ENCODE measurements at regions not wholly inside any gene's neighbourhood (a gene's known extent, or its start where the extent isn't known, plus 50 kb on each side); places are given as distances from the start of the nearest gene placed in this dataset.
"Not testable (repeated sequence)": the region's sequence is repeated elsewhere in the genome, so short reads cannot be mapped to it uniquely, and the experiment has no call there.

DNA sequence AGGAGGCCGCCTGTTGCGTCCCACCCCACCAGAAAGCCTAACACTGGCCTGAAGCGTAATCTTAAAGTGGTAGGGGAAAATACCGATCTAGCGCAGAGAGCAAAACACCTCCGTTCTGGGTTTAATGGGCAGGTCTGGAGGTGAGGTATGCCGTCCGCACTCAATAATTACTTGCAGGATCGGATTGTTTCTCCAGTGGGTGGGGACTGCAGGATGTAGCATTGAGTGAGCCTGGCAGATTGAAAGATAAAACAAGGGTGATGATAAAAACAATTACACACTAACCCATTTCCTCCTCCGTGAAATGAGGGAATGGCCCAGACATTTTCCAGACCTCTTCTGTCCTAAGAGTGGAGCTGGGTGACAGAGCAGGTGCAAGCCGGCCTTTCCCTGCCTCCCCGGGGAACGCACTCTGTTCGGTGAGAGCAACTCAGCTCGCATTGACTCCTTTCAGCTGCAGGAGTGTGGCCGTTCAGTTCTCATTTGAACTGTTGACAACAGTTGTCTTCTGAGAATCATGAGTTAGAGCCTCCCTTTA, 110.2 kb upstream of the DOCK9 start:
- Histone ChIP-seq H3K4me2 (replicated peaks; ENCODE audit: extremely low read depth, low read length, poor library complexity, severe bottlenecking) (peak overlapping the region; percentile 59), H3K4me1 (ENCODE audit: control insufficient read depth in 1 of 2, insufficient read depth in 2 of 2, low read length in 2 of 2) (peaks cover 15 to 19% of the 10 kb centered on the region in 2 donors), H3K27me3 (ENCODE audit: control insufficient read depth in 2 of 2, insufficient read depth in 2 of 2, low read length in 2 of 2) (peaks cover 90 to 94% of the 10 kb centered on the region in 2 donors), H3K27ac (ENCODE audit: low read depth in 1 of 2, low read length in 2 of 2) (no peak overlapping the region), H3K79me2 (ENCODE audit: insufficient read depth, low read length) (no peaks in the 10 kb centered on the region), H2AFZ (ENCODE audit: insufficient read depth, low read depth, low read length, poor library complexity, severe bottlenecking) (peak overlapping the region; percentile 26), H3K9ac (ENCODE audit: insufficient read depth, low read length, poor library complexity, severe bottlenecking) (no peak overlapping the region), H3K36me3 (replicated peaks in 1 of 2; ENCODE audit: control insufficient read depth in 1 of 2, insufficient read depth in 2 of 2, low read length in 2 of 2) (no peaks in the 10 kb centered on the region), H3K4me3 (replicated peaks in 1 of 3; ENCODE audit: low read depth in 2 of 3, low read length in 3 of 3) (peak overlapping the region in 1 of 3 experiments; percentile 57), H3K9me3 (replicated peaks in 1 of 2; ENCODE audit: control insufficient read depth in 1 of 2, insufficient read depth in 1 of 2, low read length in 2 of 2) (peaks cover 0 to 42% of the 10 kb centered on the region in 2 donors), H4K20me1 (ENCODE audit: insufficient read depth, low read length) (peaks cover 5% of the 10 kb centered on the region)
- no peak overlapping the region for H3K27ac Mint-ChIP-seq
- peaks cover 0 to 15% of the 10 kb centered on the region in 2 donors for H3K36me3 Mint-ChIP-seq
- TF ChIP-seq CTCF (IDR thresholded peaks at IDR 0.05) = no peak
- peaks cover 13% of the 10 kb centered on the region for H3K4me1 Mint-ChIP-seq
- peaks cover 79 to 92% (median 90%) of the 10 kb centered on the region in 3 donors for H3K27me3 Mint-ChIP-seq (ENCODE audit: low read depth in 3 of 3)
- 33% methylated on average over 10 of the region's 16 CpGs for WGBS (ENCODE audit: insufficient coverage)
- intact Hi-C loops (cut with micrococcal nuclease) = no loop called here
- DNase-seq = no peak
- H3K9me3 Mint-ChIP-seq = peaks cover 0 to 33% (median 20%) of the 10 kb centered on the region in 7 donors
- H3K4me3 Mint-ChIP-seq = peak overlapping the region; percentile 72 to 86

DNA sequence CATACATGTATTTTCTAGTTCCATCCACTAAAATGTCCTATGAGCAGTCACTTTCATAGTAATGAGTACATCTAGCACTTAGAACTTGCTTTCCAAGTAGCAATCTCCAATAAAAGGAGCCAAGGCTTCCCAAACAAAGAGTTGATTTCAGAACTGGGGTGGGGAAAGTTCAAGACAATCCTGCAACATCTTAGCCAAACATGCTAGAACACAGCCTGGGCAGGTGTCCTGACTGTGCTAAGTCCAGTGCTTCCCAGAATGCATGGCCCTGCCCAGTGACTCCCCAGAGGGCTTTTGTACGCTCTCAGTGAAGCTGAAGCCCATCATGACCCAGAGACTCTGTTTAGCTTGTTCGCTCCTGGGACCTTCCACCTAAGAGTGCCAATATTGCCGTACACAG, 106.7 kb upstream of the UBAC2 start:
- Histone ChIP-seq H3K9me3 (replicated peaks in 1 of 2; ENCODE audit: control insufficient read depth in 1 of 2, insufficient read depth in 1 of 2, low read length in 2 of 2) (peaks cover 0 to 15% of the 10 kb centered on the region in 2 donors), H3K9ac (ENCODE audit: insufficient read depth, low read length, poor library complexity, severe bottlenecking) (no peak overlapping the region), H2AFZ (ENCODE audit: insufficient read depth, low read depth, low read length, poor library complexity, severe bottlenecking) (no peak overlapping the region), H3K27me3 (ENCODE audit: control insufficient read depth in 2 of 2, insufficient read depth in 2 of 2, low read length in 2 of 2) (peaks cover 74 to 95% of the 10 kb centered on the region in 2 donors), H4K20me1 (ENCODE audit: insufficient read depth, low read length) (no peaks in the 10 kb centered on the region), H3K36me3 (replicated peaks in 1 of 2; ENCODE audit: control insufficient read depth in 1 of 2, insufficient read depth in 2 of 2, low read length in 2 of 2) (no peaks in the 10 kb centered on the region), H3K79me2 (ENCODE audit: insufficient read depth, low read length) (no peaks in the 10 kb centered on the region), H3K4me3 (replicated peaks in 1 of 3; ENCODE audit: low read depth in 2 of 3, low read length in 3 of 3) (no peak overlapping the region), H3K4me1 (ENCODE audit: control insufficient read depth in 1 of 2, insufficient read depth in 2 of 2, low read length in 2 of 2) (no peaks in the 10 kb centered on the region), H3K4me2 (replicated peaks; ENCODE audit: extremely low read depth, low read length, poor library complexity, severe bottlenecking) (no peak overlapping the region), H3K27ac (ENCODE audit: low read depth in 1 of 2, low read length in 2 of 2) (no peak overlapping the region)
- Mint-ChIP-seq H3K27me3 (ENCODE audit: low read depth in 3 of 3) (peaks cover 93 to 96% (median 94%) of the 10 kb centered on the region in 3 donors), H3K4me1 (no peaks in the 10 kb centered on the region), H3K27ac (no peak overlapping the region), H3K4me3 (peak overlapping the region in 1 of 2 donors; percentile 68), H3K9me3 (peaks cover 0 to 18% (median 2%) of the 10 kb centered on the region in 7 donors), H3K36me3 (no peaks in the 10 kb centered on the region)
- 100% methylated on average over 1 of the region's 3 CpGs for WGBS (ENCODE audit: insufficient coverage)
- intact Hi-C loops (cut with micrococcal nuclease) = no loop called here
- no peak for DNase-seq
- no peak for TF ChIP-seq CTCF (IDR thresholded peaks at IDR 0.05)

- H3K9me3 ChIP-seq (replicated peaks in 1 of 2; ENCODE audit: control insufficient read depth in 1 of 2, insufficient read depth in 1 of 2, low read length in 2 of 2) = peaks cover 7 to 33% of the 10 kb centered on the region in 2 donors
- H3K36me3 Mint-ChIP-seq; H3K4me1 ChIP-seq (ENCODE audit: control insufficient read depth in 1 of 2, insufficient read depth in 2 of 2, low read length in 2 of 2); H3K36me3 ChIP-seq (replicated peaks in 1 of 2; ENCODE audit: control insufficient read depth in 1 of 2, insufficient read depth in 2 of 2, low read length in 2 of 2); H3K9ac ChIP-seq (ENCODE audit: insufficient read depth, low read length, poor library complexity, severe bottlenecking); H3K27ac Mint-ChIP-seq; H2AFZ ChIP-seq (ENCODE audit: insufficient read depth, low read depth, low read length, poor library complexity, severe bottlenecking); H3K79me2 ChIP-seq (ENCODE audit: insufficient read depth, low read length); H4K20me1 ChIP-seq (ENCODE audit: insufficient read depth, low read length); H3K4me3 ChIP-seq (replicated peaks in 1 of 3; ENCODE audit: low read depth in 2 of 3, low read length in 3 of 3); H3K4me1 Mint-ChIP-seq; intact Hi-C loops (cut with micrococcal nuclease); H3K27ac ChIP-seq (ENCODE audit: low read depth in 1 of 2, low read length in 2 of 2); H3K4me2 ChIP-seq (replicated peaks; ENCODE audit: extremely low read depth, low read length, poor library complexity, severe bottlenecking): not testable (repeated sequence)
- Mint-ChIP-seq H3K27me3 (ENCODE audit: low read depth in 3 of 3) (peaks cover 87 to 96% (median 96%) of the 10 kb centered on the region in 3 donors), H3K9me3 (peaks cover 4 to 23% (median 18%) of the 10 kb centered on the region in 7 donors), H3K4me3 (peak overlapping the region in 1 of 2 donors; percentile 68)
- peak in 1 of 3 donors; percentile 45 for DNase-seq
- 0% methylated on average over 1 of the region's 5 CpGs for WGBS (ENCODE audit: insufficient coverage)
- H3K27me3 ChIP-seq (ENCODE audit: control insufficient read depth in 2 of 2, insufficient read depth in 2 of 2, low read length in 2 of 2) = peaks cover 84 to 94% of the 10 kb centered on the region in 2 donors
These were observed 98.8 kb upstream of the UBAC2 start for GRCh38 chr13:99101831-99102230.

Measured in CD14-positive monocyte (primary cell).